SK-N-SH (cell line): ENCODE measurements at regions not wholly inside any gene's neighbourhood (a gene's known extent, or its start where the extent isn't known, plus 50 kb on each side); places are given as distances from the start of the nearest gene placed in this dataset.

Source experiments
- CTCF ChIA-PET: fragments of 300-600, 350-600 bp; formaldehyde crosslinking; extraction: SDS; loops from one replicate; lab custom pipeline; 2021; lab: Yijun Ruan, JAX
- POLR2A ChIA-PET: fragments of 350-600 bp; sonication (Branson Sonifier 250); formaldehyde crosslinking; extraction: SDS; loops from one replicate; lab custom pipeline; 2020; ENCODE audit warnings: antibody characterized with exemption, inconsistent platforms; lab: Yijun Ruan, JAX
- DNase-seq: peaks from one replicate; pipeline ENCODE4 v3.0.0; 2012
- H2AFZ ChIP-seq: fragments of 200-600 bp; sonication (generic); 2 replicates; pipeline ENCODE4 v1.8.1; 2016; ENCODE audit warnings: antibody characterized with exemption, mild to moderate bottlenecking, low read depth
- H3F3A ChIP-seq: fragments of 200-600 bp; sonication (generic); replicated peaks from 2 replicates; pipeline ENCODE3; 2016; ENCODE audit warnings: antibody characterized with exemption, mild to moderate bottlenecking; ENCODE audit not compliant: insufficient read depth
- H3K27ac ChIP-seq, 2 experiments: fragments of 200-500 bp in 1 of 2; fragments of 200-600 bp in 1 of 2; sonication (Bioruptor generic) in 1 of 2; sonication (generic), shearing (Covaris generic) in 1 of 2; 2 replicates each; pipeline versions ENCODE4 v1.5.1 to v1.6.1; 2014 to 2016; ENCODE audit warnings: low read depth in 2 of 2, inconsistent platforms in 1 of 2, low read length in 1 of 2, mild to moderate bottlenecking in 1 of 2, mixed read lengths in 1 of 2
- H3K27me3 ChIP-seq: fragments of 200-600 bp; sonication (generic), shearing (Covaris generic); 2 replicates; pipeline ENCODE4 v1.6.1; 2016; ENCODE audit warnings: mixed run types; ENCODE audit not compliant: insufficient read depth
- H3K36me3 ChIP-seq, 2 experiments: fragments of 200-500 bp in 1 of 2; fragments of 200-600 bp in 1 of 2; sonication (Bioruptor generic) in 1 of 2; sonication (generic) in 1 of 2; replicated peaks in 1 of 2; 2 replicates each; pipeline versions ENCODE3 to v1.5.1; 2014 to 2016; ENCODE audit warnings: low read length in 1 of 2, mild to moderate bottlenecking in 1 of 2; ENCODE audit not compliant: insufficient read depth in 2 of 2, control insufficient read depth in 1 of 2
- H3K4me1 ChIP-seq, 2 experiments: fragments of 200-500 bp in 1 of 2; fragments of 200-600 bp in 1 of 2; sonication (Bioruptor generic) in 1 of 2; sonication (generic), shearing (Covaris generic) in 1 of 2; 2 replicates each; pipeline versions ENCODE4 v1.5.1 to v1.6.1; 2014 to 2016; ENCODE audit warnings: low read depth in 1 of 2, low read length in 1 of 2, mixed run types in 1 of 2; ENCODE audit not compliant: insufficient read depth in 2 of 2, control insufficient read depth in 1 of 2
- H3K4me2 ChIP-seq: fragments of 200-600 bp; sonication (generic), shearing (Covaris generic); 2 replicates; pipeline ENCODE4 v1.6.1; 2017; ENCODE audit warnings: mixed run types
- H3K4me3 ChIP-seq, 2 experiments: fragments of 200-500 bp in 1 of 2; fragments of 200-600 bp in 1 of 2; sonication (Bioruptor generic) in 1 of 2; sonication (generic), shearing (Covaris generic) in 1 of 2; 2 replicates each; pipeline versions ENCODE4 v1.5.1 to v1.8.1; 2014 to 2016; ENCODE audit warnings: low read depth in 2 of 2, inconsistent platforms in 1 of 2, low read length in 1 of 2, mild to moderate bottlenecking in 1 of 2, mixed read lengths in 1 of 2, moderate library complexity in 1 of 2
- H3K79me2 ChIP-seq: fragments of 200-600 bp; sonication (generic); 2 replicates; pipeline ENCODE4 v1.8.1; 2017; ENCODE audit warnings: mild to moderate bottlenecking; ENCODE audit not compliant: insufficient read depth
- H3K9ac ChIP-seq: fragments of 200-600 bp; sonication (generic); 2 replicates; pipeline ENCODE4 v1.6.1; 2017; ENCODE audit warnings: mixed run types
- H3K9me2 ChIP-seq: fragments of 200-600 bp; sonication (generic); 2 replicates; pipeline ENCODE4 v1.6.1; 2017; ENCODE audit warnings: mixed run types
- H3K9me3 ChIP-seq: fragments of 200-600 bp; sonication (generic); 2 replicates; pipeline ENCODE4 v1.6.1; 2017; ENCODE audit warnings: mixed run types, mild to moderate bottlenecking, moderate library complexity
- H4K20me1 ChIP-seq: fragments of 200-600 bp; sonication (generic); 2 replicates; pipeline ENCODE4 v1.6.1; 2017; ENCODE audit warnings: mild to moderate bottlenecking, mixed run types; ENCODE audit not compliant: insufficient read depth
- FOSL2 ChIP-seq: IDR thresholded peaks from 2 replicates; pipeline ENCODE4 v1.4.0; 2012; ENCODE audit warnings: low read depth, mild to moderate bottlenecking, moderate library complexity, borderline replicate concordance
- FOXJ3 ChIP-seq: sonication (generic); formaldehyde crosslinking; IDR thresholded peaks from 2 replicates; pipeline ENCODE4 v1.5.1; 2020; ENCODE audit warnings: mild to moderate bottlenecking, missing genetic modification reagents
- FOXM1 ChIP-seq: IDR thresholded peaks from 2 replicates; pipeline ENCODE4 v1.4.0; 2012; ENCODE audit warnings: low read depth, mild to moderate bottlenecking
- GATA2 ChIP-seq: sonication (generic); formaldehyde crosslinking; IDR thresholded peaks from 2 replicates; pipeline ENCODE4 v1.5.0; 2020; ENCODE audit warnings: mild to moderate bottlenecking, missing genetic modification reagents
- MAX ChIP-seq: IDR thresholded peaks from 2 replicates; pipeline ENCODE4 v1.4.0; 2012; ENCODE audit warnings: low read depth
- MXI1 ChIP-seq: IDR thresholded peaks from 2 replicates; pipeline ENCODE4 v1.6.1; 2012; ENCODE audit warnings: mild to moderate bottlenecking, low read depth, low read length, improper control_type of control experiment
- NFIC ChIP-seq: IDR thresholded peaks from 2 replicates; pipeline ENCODE4 v1.4.0; 2012; ENCODE audit warnings: borderline replicate concordance
- RAD21 ChIP-seq: IDR thresholded peaks from 2 replicates; pipeline ENCODE4 v1.6.1; 2012; ENCODE audit warnings: mild to moderate bottlenecking, low read length
- RCOR1 ChIP-seq: fragments of 150-350 bp; IDR thresholded peaks from 2 replicates; pipeline ENCODE4 v1.6.1; 2017; ENCODE audit warnings: antibody characterized with exemption, low read length
- REST ChIP-seq: IDR thresholded peaks from 2 replicates; pipeline ENCODE4 v1.6.1; 2012; ENCODE audit warnings: mild to moderate bottlenecking, low read depth, low read length, moderate library complexity
- RFX5 ChIP-seq: IDR thresholded peaks from 2 replicates; pipeline ENCODE4 v1.6.1; 2012; ENCODE audit warnings: mild to moderate bottlenecking, improper control_type of control experiment, low read length
- SIN3A ChIP-seq: IDR thresholded peaks from 2 replicates; pipeline ENCODE4 v1.6.1; 2012; ENCODE audit warnings: low read depth, mild to moderate bottlenecking, low read length, moderate library complexity, borderline replicate concordance
- SMC3 ChIP-seq: IDR thresholded peaks from 2 replicates; pipeline ENCODE4 v1.6.1; 2012; ENCODE audit warnings: low read depth, low read length, improper control_type of control experiment
- TCF12 ChIP-seq: IDR thresholded peaks from 2 replicates; pipeline ENCODE4 v1.4.0; 2012
- USF2 ChIP-seq: fragments of 150-350 bp; IDR thresholded peaks from 2 replicates; pipeline ENCODE4 v1.6.1; 2017; ENCODE audit warnings: antibody characterized with exemption, low read length, low read depth, borderline replicate concordance
- YY1 ChIP-seq: IDR thresholded peaks from 2 replicates; pipeline ENCODE4 v1.4.0; 2012; ENCODE audit warnings: low read depth, mild to moderate bottlenecking
- WGBS: methylation state at CpG from one replicate; pipeline ENCODE4 v1.1.6; 2017; ENCODE audit warnings: low lambda C conversion rate; 5-methylcytosine and 5-hydroxymethylcytosine counted together
- TF ChIP-seq, protein P1 (sequence below): IDR thresholded peaks from 2 replicates; pipeline ENCODE4; 2012
- TF ChIP-seq, protein P2 (sequence below): fragments of 150-350 bp; IDR thresholded peaks from 2 replicates; pipeline ENCODE4 v1.6.1; 2016; ENCODE audit warnings: mild to moderate bottlenecking, low read depth, low read length
- TF ChIP-seq, protein P3 (sequence below): fragments of 200-600 bp; sonication (generic); IDR thresholded peaks from 2 replicates; pipeline ENCODE4 v1.6.1; 2017; ENCODE audit warnings: antibody characterized with exemption, mild to moderate bottlenecking, moderate library complexity
- TF ChIP-seq, protein P4 (sequence below): IDR thresholded peaks from 2 replicates; pipeline ENCODE4 v1.4.0; 2012; ENCODE audit warnings: low read depth, borderline replicate concordance

- Histone ChIP-seq H4K20me1 (no peaks in the 10 kb centered on the region), H2AFZ (no peak overlapping the region), H3K79me2 (no peaks in the 10 kb centered on the region), H3K4me1 (no peaks in the 10 kb centered on the region), H3K4me3 (no peak overlapping the region), H3K4me2 (no peak overlapping the region), H3K36me3 (no peaks in the 10 kb centered on the region), H3K9me3 (no peaks in the 10 kb centered on the region; the same call in 1 of the 2 replicates), H3K9me2 (no peaks in the 10 kb centered on the region), H3K9ac (no peak overlapping the region), H3K27ac (no peak overlapping the region), H3F3A (no peaks in the 10 kb centered on the region), H3K27me3 (no peaks in the 10 kb centered on the region)
- DNase-seq = no peak
- TF ChIP-seq FOXM1 (no peak), SIN3A (no peak), MXI1 (no peak), GATA2 (no peak), FOXJ3 (CRISPR knock-in tag) (no peak), RCOR1 (no peak), REST (no peak), SMC3 (no peak), USF2 (no peak), RAD21 (no peak), TCF12 (no peak), NFIC (no peak), MAX (no peak), FOSL2 (no peak), YY1 (no peak), RFX5 (no peak)
- TF ChIP-seq, protein P1, sequence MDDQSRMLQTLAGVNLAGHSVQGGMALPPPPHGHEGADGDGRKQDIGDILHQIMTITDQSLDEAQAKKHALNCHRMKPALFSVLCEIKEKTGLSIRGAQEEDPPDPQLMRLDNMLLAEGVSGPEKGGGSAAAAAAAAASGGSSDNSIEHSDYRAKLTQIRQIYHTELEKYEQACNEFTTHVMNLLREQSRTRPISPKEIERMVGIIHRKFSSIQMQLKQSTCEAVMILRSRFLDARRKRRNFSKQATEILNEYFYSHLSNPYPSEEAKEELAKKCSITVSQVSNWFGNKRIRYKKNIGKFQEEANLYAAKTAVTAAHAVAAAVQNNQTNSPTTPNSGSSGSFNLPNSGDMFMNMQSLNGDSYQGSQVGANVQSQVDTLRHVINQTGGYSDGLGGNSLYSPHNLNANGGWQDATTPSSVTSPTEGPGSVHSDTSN = no peak
- TF ChIP-seq, protein P2, sequence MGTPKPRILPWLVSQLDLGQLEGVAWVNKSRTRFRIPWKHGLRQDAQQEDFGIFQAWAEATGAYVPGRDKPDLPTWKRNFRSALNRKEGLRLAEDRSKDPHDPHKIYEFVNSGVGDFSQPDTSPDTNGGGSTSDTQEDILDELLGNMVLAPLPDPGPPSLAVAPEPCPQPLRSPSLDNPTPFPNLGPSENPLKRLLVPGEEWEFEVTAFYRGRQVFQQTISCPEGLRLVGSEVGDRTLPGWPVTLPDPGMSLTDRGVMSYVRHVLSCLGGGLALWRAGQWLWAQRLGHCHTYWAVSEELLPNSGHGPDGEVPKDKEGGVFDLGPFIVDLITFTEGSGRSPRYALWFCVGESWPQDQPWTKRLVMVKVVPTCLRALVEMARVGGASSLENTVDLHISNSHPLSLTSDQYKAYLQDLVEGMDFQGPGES = no peak
- TF ChIP-seq, protein P3, sequence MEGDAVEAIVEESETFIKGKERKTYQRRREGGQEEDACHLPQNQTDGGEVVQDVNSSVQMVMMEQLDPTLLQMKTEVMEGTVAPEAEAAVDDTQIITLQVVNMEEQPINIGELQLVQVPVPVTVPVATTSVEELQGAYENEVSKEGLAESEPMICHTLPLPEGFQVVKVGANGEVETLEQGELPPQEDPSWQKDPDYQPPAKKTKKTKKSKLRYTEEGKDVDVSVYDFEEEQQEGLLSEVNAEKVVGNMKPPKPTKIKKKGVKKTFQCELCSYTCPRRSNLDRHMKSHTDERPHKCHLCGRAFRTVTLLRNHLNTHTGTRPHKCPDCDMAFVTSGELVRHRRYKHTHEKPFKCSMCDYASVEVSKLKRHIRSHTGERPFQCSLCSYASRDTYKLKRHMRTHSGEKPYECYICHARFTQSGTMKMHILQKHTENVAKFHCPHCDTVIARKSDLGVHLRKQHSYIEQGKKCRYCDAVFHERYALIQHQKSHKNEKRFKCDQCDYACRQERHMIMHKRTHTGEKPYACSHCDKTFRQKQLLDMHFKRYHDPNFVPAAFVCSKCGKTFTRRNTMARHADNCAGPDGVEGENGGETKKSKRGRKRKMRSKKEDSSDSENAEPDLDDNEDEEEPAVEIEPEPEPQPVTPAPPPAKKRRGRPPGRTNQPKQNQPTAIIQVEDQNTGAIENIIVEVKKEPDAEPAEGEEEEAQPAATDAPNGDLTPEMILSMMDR = no peak
- TF ChIP-seq, protein P4, sequence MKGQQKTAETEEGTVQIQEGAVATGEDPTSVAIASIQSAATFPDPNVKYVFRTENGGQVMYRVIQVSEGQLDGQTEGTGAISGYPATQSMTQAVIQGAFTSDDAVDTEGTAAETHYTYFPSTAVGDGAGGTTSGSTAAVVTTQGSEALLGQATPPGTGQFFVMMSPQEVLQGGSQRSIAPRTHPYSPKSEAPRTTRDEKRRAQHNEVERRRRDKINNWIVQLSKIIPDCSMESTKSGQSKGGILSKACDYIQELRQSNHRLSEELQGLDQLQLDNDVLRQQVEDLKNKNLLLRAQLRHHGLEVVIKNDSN = no peak
- CTCF ChIA-PET = no interaction called here
- POLR2A ChIA-PET = no interaction called here
- WGBS = 45% methylated on average over 2 of the region's 2 CpGs
These were observed 169.6 kb upstream of the EYS start for GRCh38 chr6:65876668-65877067.
